Stimulated activated CD4-positive, alpha-beta T cell treated with anti-CD3 and anti-CD28 coated beads, TNF-alpha, amount 100 ng/mL, for 48 hours (primary cell): ENCODE measurements at regions not wholly inside any gene's neighbourhood (a gene's known extent, or its start where the extent isn't known, plus 50 kb on each side); places are given as distances from the start of the nearest gene placed in this dataset.
"Not testable (repeated sequence)": the region's sequence is repeated elsewhere in the genome, so short reads cannot be mapped to it uniquely, and the experiment has no call there.

ENCODE experiments used
- DNase-seq, 3 donors: peaks; one replicate each; pipeline ENCODE4 v3.0.0-alpha.2; 2020; ENCODE audit warnings: low read depth in 3 of 3

GRCh38 chr7:69232445-69233376 lies 365.6 kb upstream of the AUTS2 start:
- DNase-seq = no peak

- no peak for DNase-seq
These were observed 360.7 kb upstream of the AUTS2 start for GRCh38 chr7:69237541-69237940.

- DNase-seq = no peak
These were observed 355.3 kb upstream of the AUTS2 start for GRCh38 chr7:69243016-69243415.

DNA sequence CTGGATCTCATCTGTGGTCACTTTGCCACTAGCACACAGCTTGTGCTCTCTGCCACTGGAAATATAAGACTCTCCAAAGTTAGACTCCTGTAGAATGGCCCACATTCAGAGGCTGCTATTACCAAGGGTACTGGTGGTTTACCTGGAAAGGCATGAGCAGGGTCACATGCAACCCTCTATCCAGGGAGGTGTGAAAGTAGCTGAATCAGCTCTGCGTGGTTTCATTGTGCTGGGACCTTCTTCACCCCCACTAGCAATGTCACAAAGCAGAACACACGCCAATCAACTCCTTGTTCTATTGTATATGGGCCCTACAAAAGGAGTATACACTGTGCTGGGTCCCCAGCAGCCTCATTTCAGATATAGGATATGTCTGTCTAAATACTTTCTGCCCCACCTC lies 353.6 kb upstream of the AUTS2 start:
- DNase-seq = no peak

DNA sequence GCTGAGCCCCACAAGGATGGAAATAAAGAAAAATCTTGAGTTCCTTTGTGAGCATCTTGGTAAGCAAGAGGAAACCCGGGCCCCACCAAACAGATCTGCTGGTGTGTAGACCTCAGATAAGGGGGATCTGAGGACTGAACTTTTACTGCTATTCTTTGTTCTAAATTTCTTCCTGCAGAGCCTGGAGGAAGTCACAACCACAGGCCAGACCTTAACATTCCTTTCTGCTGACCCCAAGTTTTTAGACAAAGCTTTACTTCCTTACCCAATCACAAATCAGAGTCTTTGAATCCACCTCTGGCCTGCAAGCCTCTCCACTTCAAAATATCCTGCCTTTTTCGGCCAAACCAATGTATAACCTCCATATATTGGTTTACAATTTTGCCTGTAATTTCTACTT lies 352.6 kb upstream of the AUTS2 start:
- no peak for DNase-seq

GRCh38 chr7:69246758-69247157 lies 351.5 kb upstream of the AUTS2 start:
- DNase-seq = no peak

GRCh38 chr7:69248382-69248828 lies 349.9 kb upstream of the AUTS2 start:
- DNase-seq = not testable (repeated sequence)

DNA sequence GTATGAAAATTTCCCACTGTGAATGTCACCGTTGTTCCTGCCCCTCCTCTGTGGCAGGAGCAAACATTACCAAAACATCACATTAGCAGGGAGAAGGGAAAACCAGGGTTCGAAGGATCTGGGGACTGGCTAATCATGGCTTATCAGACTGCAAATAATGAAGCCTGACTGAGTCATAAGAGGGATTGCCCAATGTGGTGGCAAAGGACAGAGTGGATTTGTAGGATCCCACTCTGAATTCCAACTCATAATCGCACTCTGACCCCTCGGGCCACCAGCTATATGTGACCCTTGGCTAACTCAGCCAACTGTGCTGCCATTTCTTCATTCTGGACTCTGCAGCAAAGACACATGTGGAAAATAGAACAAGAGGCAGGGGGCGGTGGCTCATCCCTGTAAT lies 347.3 kb upstream of the AUTS2 start:
- DNase-seq = no peak

DNA sequence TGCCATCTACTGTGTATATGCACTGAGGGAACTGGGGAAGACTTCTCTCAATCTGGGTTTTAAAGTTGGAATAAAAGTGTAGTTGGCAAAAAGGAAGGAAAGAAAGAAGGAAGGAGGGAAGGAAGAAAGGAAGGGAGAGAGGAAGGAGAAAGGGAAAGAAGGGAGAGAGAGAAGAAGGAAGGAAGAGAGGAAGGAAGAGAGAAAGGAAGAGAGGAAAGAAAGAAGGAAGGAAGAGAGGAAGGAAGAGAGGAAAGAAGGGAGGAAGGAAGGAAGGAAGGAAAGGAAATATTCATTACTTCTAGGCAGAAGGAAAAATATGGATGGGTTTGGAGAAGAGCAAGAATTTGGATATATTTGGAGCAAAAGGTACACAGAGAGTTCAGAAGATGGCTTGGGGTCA lies 343.6 kb upstream of the AUTS2 start:
- no peak for DNase-seq

DNA sequence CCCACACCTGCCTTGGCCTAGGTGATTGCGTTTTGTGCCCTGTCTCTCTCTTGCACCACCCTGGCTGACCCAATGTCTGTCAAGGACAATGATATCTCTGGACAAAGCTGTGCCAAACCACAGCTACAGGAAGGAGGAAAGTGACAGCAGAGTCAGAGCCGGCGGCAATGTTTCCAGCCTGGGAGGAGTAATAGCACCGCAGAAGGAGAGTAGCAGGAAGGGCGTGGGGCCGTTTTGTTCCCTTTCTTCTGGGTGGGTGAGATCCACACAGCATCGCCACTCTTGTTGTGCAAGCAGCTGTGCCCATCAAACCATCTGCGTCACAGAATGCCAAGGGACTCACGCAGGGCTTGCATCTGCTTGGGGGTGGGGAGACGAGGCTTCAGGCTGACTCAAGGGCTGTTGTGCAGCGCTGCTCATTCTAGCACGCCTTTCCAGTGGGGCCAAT lies 341.6 kb upstream of the AUTS2 start:
- DNase-seq = no peak

GRCh38 chr7:69257592-69257991 lies 340.7 kb upstream of the AUTS2 start:
- no peak for DNase-seq

DNA sequence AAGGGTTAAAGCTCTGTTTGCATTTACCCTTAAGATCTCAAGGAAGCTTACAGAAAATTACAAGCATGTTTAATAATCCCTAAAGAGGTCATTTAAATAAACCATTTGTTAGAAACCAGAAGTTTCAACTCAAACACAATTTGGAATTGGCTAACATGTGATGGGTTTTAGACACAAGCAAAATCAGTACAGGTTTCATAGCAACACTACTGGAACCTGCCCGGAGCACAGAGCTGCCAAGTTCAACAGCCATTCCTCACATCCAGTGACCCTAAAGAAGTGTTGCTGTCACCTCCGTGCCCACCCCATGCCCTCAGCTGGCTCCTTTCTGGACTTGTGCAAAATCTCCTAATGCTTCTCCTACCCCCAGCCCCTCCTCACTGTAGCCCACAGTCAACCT lies 338.8 kb upstream of the AUTS2 start:
- no peak for DNase-seq

- no peak for DNase-seq
These were observed 338.3 kb upstream of the AUTS2 start for GRCh38 chr7:69260023-69260422.

DNA sequence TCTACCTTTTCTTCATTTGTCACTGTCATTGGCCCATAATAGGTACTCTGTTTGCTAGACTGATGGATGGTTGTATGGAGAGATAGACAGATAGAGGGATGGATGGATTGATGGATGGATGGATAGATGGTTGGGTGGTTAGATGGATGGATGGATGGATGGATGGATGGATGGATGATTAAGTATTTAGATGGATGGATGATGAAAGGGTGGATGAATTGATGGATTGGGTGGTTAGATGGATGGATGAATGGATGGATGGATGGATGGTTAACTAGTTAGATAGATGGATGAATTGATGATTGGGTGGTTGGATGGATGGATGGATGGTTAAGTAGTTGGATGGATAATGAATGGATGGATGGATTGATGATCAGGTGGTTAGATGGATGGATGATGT lies 334.7 kb upstream of the AUTS2 start:
- no peak for DNase-seq

DNA sequence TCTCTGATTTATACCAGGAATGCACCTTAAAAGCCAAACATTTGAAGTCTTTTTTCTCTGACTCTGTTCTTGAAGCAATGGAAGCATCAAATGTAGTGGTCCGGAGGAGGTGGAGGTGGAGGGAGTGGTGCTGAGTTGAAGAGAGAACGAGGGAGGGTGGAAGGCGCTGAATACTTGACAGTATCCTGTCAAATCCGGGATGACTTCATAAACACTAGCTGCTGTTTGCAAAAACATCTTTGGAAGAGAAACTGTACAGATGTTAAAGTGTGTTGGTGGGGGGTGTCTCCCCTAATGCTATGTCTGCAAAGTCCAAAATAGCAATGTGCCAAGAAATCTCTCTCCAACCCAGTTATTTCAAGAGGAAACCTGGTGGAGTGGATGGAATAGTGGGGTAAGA lies 328.5 kb upstream of the AUTS2 start:
- no peak for DNase-seq

GRCh38 chr7:69272101-69272500 lies 326.2 kb upstream of the AUTS2 start:
- DNase-seq = no peak

DNA sequence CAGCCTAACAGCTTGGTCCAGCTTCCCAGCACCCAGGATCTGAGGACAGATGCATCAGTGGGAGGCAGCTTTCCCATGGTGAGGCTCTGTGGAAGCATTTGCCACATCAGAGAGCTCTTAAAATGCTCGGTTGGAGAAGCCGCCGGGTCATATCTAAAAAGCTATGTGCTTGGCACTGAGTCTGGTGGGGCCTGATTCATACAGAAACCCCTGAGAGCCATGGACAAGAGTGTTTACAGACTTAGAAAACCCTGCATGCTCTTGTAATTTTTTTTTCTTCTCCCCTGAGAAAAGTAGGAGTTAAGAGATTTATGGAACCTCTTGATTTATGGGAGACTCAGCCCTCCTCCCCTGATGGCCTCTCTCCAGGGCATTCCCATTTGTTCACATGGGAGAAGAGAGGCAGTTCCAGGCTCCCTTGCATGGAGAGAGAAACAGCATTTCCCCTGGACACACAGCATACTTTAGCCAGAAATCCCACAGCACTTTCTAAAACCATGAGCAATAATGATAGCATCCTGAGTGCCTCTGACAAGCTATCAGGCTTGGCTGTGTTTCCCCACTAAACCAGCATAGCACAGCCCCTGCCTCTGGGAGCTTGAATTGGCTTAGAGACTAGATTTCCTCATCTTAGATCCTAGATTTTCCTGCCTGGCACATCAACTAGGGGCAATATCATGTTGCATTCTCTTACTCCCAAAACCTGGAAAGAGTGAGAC lies 322.1 kb upstream of the AUTS2 start:
- no peak for DNase-seq

DNA sequence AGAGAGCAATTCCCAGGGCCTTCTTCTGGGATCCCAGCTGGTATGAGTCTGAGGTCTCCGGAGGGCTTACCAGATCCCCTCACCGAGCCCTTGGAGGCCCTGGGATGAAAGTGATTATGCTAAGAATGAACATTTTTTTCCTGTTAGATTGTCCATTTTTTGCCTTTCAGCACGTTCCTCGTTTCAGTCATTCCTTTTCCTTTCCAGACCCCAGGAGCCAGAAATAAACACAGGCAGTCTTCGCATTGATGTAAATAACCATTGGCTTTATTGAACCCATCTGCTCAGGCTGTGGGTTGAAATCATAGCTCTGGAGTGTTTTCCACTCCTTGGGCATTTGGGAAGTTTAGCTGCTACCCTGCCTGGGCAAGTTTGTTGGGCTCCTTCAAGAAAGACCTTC lies 320.9 kb upstream of the AUTS2 start:
- no peak for DNase-seq

DNA sequence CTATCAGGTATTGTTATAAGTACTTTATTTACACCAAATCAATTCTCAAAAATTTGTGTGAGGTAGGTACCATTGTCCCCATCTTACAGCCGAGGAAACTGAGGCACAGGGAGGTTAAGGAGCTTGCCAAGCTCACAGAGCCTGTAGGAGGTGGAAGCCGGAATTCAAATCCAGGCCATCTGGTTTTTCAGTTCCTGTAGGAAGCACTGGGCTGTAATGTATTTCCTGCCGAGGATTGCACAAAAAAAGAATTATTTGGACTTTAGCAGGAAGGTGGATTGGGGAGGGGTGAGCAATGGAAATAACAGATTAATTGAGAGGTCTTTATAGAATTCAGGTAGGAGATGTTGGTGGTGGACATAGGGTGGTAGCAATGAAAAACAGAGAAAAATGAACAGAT lies 315.3 kb upstream of the AUTS2 start:
- DNase-seq = no peak

GRCh38 chr7:69283421-69283820 lies 314.9 kb upstream of the AUTS2 start:
- DNase-seq = no peak

GRCh38 chr7:69285854-69286253 lies 312.4 kb upstream of the AUTS2 start:
- no peak for DNase-seq

GRCh38 chr7:69295977-69296376 lies 302.3 kb upstream of the AUTS2 start:
- DNase-seq = no peak

DNA sequence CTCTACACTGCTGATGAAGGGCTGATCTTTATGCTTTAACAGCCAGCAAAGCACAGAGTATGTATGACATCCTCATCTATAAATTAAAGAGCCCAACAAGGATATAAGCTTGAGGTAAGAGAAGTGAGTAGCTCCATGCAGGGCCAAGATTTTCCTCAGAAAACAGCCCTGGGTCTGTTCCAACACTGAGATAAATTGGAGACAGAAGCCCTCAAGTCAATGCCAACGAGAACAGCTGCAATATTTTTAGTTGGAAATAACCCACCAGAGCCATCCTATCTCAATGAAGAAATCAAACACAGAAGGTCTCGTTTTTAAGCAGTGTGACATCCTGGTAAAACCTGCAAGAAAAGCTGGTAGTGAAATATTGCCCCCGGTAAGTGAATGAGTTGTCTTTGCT lies 297.0 kb upstream of the AUTS2 start:
- DNase-seq = no peak
